NCI-H1105 (cell line): ENCODE measurements at regions not wholly inside any gene's neighbourhood (a gene's known extent, or its start where the extent isn't known, plus 50 kb on each side); places are given as distances from the start of the nearest gene placed in this dataset.
"Not testable (repeated sequence)": the region's sequence is repeated elsewhere in the genome, so short reads cannot be mapped to it uniquely, and the experiment has no call there.

ENCODE experiments used
- DNase-seq: peaks from one replicate; lab custom pipeline; 2025; lab: John Stamatoyannopoulos, UW

DNA sequence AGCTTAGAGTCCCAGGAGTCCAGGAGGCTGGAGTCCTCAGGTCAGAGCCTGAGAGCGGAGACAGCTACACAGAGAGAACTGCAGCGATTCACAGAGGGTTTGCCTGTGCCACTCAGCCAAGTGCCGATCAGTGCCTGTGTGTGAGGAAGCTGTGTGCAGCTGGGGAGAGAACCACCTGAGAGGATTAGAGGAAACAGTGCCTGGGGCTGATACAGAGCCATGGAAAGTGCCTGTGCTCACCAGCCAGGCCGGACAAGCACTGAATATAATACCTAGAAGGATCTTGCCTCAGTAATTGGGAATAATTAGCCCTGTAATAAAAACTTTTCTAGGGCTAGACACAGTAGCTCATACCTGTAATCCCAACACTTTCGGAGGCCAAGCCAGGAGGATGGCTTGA, 134.7 kb downstream of the ARHGAP11B start:
- not testable (repeated sequence) for DNase-seq

DNA sequence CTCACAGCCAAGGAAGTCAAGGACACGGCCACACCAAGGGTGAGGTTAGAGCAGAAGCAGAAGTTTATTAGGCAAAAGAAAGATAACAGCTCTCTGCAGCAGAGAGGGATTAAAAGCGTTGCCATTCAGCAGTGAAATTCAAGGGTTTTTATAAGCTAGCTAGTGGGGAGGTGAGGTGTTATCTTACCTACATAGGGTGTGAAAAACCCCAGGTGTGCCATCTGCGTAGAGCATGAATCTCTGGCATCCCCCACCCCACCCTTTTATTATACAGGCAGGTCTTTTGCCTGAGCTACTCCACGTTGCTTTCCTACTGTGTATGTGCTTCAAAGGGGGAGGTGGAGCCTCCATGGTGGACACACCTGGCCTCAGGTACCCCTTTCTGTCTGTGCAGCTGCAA, 135.4 kb downstream of the ARHGAP11B start:
- not testable (repeated sequence) for DNase-seq

- peak; percentile 28 for DNase-seq
Measured at GRCh38 chr15:30769390-30770124, 134.2 kb upstream of the FAN1 start.

DNA sequence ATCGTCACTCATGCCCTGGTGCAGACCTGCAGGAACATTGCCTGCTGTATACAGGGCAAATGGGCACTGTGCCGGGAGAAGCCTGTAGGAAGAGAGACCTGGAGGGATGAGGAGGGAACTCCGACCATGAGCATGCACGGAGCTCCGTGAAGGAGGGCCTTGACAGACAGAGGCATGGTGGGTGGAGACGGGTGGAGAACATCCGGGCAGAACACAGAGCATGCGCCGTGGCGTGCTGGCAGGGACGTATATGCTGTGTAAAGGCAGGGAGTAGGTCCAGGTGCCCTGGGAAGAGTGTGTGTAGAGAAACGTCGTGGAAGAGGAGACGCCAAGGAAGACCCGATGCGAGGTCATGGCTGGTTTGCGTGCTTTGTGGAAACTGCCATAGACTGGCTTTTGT, 133.0 kb upstream of the FAN1 start:
- DNase-seq = no peak

- DNase-seq = no peak
Measured at GRCh38 chr15:30783019-30783418, 120.7 kb upstream of the FAN1 start.

DNA sequence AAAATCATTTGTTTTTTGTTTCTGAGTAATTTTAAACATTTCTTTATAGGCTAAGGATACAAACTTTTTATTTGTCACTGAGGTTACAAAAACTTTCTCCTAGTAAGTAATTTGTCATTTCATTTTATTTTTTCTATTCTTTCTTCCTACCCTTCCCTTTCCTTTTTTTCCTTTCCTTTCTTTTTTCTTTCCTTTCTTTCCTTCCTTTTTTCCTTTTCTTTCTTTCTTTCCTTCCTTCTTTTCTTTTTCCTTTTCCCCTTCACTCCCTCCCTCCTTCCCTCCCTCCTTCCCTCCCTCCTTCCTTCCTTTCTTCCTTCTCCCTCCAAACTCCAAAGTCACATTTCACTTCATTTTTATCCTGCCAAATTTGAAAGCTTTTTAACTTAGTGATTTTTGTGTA, 115.1 kb upstream of the FAN1 start:
- no peak for DNase-seq

GRCh38 chr15:30791239-30792175, 112.2 kb upstream of the FAN1 start:
- no peak for DNase-seq

GRCh38 chr15:30792843-30793242, 110.9 kb upstream of the FAN1 start:
- peak; percentile 27 for DNase-seq

- no peak for DNase-seq
Measured at GRCh38 chr15:30794388-30794787, 109.3 kb upstream of the FAN1 start.

- not testable (repeated sequence) for DNase-seq
Measured at GRCh38 chr15:30799565-30799964, 104.2 kb upstream of the FAN1 start.

DNA sequence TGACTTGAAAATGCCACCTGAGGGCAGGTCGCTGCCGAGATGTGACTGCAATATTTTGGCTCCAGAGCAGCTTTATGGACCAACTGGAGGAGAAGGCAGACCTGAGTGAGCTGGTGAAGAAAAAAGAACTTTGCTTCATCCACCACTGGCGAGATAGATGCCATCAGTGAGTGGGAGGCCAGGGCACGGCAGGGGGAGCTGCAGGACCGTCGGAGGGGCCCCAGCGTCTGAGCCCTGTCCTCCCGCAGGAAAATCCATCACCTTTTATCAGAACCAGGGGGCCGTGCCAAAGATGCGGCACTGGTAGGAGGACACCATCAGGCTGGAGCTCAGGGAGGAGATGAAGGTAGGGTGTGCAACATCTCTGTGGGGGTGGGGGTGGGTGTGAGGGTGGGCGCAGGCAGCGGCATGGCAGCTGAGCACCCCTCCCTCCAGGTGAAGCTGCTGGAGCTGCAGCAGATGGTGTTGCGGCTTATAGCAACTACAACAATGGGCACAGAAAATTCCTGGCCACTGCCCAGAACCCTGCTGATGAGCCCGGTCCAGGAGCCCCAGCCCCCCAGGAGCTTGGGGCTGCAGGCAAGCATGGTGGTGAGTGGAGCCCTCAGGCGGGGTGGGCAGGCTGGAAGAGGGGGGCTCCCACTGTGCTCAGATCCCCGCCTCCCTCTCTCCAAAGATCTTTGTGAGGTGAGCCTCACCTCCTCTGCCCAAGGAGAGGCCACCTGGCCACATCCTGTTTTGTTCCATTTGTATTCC, 102.4 kb upstream of the FAN1 start:
- DNase-seq = not testable (repeated sequence)

- not testable (repeated sequence) for DNase-seq
Measured at GRCh38 chr15:30802001-30802400, 101.7 kb upstream of the FAN1 start.

DNA sequence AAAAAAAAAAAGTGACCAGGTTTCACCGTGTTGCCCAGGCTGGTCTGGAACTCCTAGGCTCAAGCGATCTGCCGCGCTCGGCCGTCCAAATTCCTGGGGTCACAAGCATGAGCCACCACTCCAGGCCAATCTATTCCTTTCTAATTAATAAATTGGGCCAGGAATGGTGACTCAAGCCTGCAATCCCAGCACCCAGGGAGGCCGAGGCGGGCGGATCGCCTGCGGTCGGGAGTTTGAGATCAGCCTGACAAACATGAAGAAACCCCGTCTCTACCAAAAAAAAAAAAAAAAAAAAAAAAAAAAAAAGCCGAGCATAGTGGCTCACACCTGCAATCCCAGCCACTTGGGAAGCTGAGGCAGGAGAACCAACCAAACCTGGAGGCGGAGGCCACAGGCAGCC, 100.0 kb upstream of the FAN1 start:
- not testable (repeated sequence) for DNase-seq

GRCh38 chr15:30816430-30816829, 87.3 kb upstream of the FAN1 start:
- no peak for DNase-seq

DNA sequence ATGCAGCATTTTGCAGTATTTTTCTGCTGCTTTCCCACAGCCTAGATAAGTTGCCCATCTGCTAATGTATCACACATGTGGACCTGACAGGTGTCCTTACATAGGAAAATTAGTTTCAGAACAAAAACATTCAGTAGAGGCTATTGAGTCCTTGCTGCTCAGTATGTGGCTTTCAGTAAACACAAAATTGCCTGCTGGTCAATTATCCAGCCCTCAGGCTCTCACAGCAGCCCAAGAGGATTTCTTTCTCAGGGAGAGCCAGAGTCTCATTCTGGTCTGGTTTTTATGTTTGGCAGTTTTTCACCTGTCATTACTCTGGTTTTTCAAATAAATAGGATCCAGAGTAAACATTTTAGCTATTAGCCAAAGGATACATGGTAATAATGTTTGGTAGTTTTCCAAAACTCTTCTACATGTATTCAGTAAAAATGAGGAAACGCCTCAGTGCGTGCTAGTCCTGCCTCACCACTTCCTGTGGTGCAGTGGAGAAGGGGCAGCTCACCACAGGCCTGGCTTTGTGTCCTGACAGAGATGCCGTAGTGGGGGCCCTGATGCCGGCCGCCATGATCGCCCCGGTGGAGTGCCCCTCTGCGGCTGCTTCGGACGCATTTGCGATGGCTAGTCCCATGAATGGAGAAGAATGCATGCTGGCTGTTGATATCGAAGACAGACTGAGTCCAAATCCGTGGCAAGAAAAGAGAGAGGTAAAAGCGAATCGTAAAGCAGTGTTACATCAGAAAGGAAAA, 80.5 kb upstream of the FAN1 start:
- peak; percentile 28 for DNase-seq

- DNase-seq = no peak
Measured at GRCh38 chr15:30824518-30825195, 79.1 kb upstream of the FAN1 start.

- no peak for DNase-seq
Measured at GRCh38 chr15:30827625-30828303, 76.0 kb upstream of the FAN1 start.

DNA sequence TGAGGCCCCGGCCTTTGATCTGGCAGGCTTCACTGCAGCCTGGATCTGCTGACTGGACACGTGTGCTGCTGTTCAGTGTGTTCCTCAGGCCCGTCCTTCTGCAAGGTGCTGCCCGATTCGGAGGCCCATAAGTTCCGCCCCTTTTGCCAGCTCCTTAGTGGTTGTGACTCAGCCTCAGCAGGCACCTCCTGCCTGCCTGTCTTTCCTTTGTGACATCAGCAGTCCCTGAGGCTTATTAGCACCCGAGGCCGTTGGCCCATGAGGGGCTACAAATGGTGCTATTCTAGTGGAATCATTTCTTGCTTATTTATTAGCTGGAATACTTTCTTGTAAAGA, 75.4 kb upstream of the FAN1 start:
- not testable (repeated sequence) for DNase-seq

GRCh38 chr15:30830961-30831360, 72.8 kb upstream of the FAN1 start:
- DNase-seq = no peak

- DNase-seq = not testable (repeated sequence)
Measured at GRCh38 chr15:30833379-30833778, 70.3 kb upstream of the FAN1 start.

- DNase-seq = not testable (repeated sequence)
Measured at GRCh38 chr15:30841639-30842038, 62.1 kb upstream of the FAN1 start.
